ENCODE measurements at regions not wholly inside any gene's neighbourhood (a gene's known extent, or its start where the extent isn't known, plus 50 kb on each side); places are given as distances from the start of the nearest gene placed in this dataset.
"Not testable (repeated sequence)": the region's sequence is repeated elsewhere in the genome, so short reads cannot be mapped to it uniquely, and the experiment has no call there.

GRCh38 chr6:119749335-119749734, 399.8 kb upstream of the MAN1A1 start:
- Histone ChIP-seq H3K14ac (ENCODE audit: insufficient read depth, low read length) (no peak overlapping the region), H3K9me3 (ENCODE audit: control insufficient read depth, low read depth, low read length) (no peaks in the 10 kb centered on the region), H2AK5ac (ENCODE audit: insufficient read length, low read length) (no peak overlapping the region), H2BK5ac (ENCODE audit: insufficient read length, low read length) (no peak overlapping the region), H3K56ac (ENCODE audit: insufficient read length, low read depth, low read length) (no peak overlapping the region), H2BK15ac (ENCODE audit: low read depth, low read length) (no peak overlapping the region), H3K23ac (ENCODE audit: insufficient read length, low read depth, low read length) (no peak overlapping the region), H2BK20ac (ENCODE audit: low read depth, low read length, poor library complexity, severe bottlenecking) (no peak overlapping the region), H4K91ac (ENCODE audit: insufficient read length, low read depth, low read length) (no peak overlapping the region), H3K4me1 (ENCODE audit: insufficient read depth, low read length) (no peaks in the 10 kb centered on the region), H3T11ph (ENCODE audit: low read length) (no peak overlapping the region), H4K20me1 (ENCODE audit: control insufficient read depth, insufficient read depth, insufficient read length) (no peaks in the 10 kb centered on the region), H4K8ac (replicated peaks; ENCODE audit: insufficient read length, low read depth, low read length) (no peak overlapping the region), H3K4me2 (ENCODE audit: insufficient read depth, insufficient read length, low read length) (no peak overlapping the region), H3K23me2 (ENCODE audit: insufficient read length, low read depth, low read length, poor library complexity, severe bottlenecking) (no peaks in the 10 kb centered on the region), H2BK12ac (ENCODE audit: insufficient read length, low read depth, low read length) (no peak overlapping the region), H3K27ac (ENCODE audit: insufficient read length, low read depth, low read length) (no peak overlapping the region), H3K4ac (ENCODE audit: low read depth, low read length) (no peak overlapping the region), H3K27me3 (ENCODE audit: insufficient read depth, low read length) (no peaks in the 10 kb centered on the region), H2BK120ac (ENCODE audit: low read depth, low read length, poor library complexity, severe bottlenecking) (no peak overlapping the region), H3K9ac (ENCODE audit: extremely low read depth, insufficient read length, low read length) (no peak overlapping the region), H3K79me2 (ENCODE audit: insufficient read depth, low read length) (no peaks in the 10 kb centered on the region), H3K79me1 (ENCODE audit: insufficient read depth, low read depth, low read length, poor library complexity, severe bottlenecking) (no peaks in the 10 kb centered on the region), H4K5ac (ENCODE audit: insufficient read length, low read depth, low read length) (no peak overlapping the region), H2AFZ (ENCODE audit: low read length) (no peak overlapping the region), H3K18ac (ENCODE audit: insufficient read length, low read depth, low read length) (no peak overlapping the region)
- TF ChIP-seq CTCF (conservative IDR thresholded peaks at IDR 0.05) = no peak
- DNase-seq = no peak
- Mint-ChIP-seq H3K4me3 (no peak overlapping the region), H3K9me3 (peaks cover 8 to 12% of the 10 kb centered on the region in 2 experiments; a peak in 3 of 5 replicates), H3K27me3 (ENCODE audit: low read depth) (peaks cover 2% of the 10 kb centered on the region; the same call in 1 of the 2 replicates), H3K36me3 (ENCODE audit: insufficient read depth in 1 of 3, low read depth in 3 of 3) (peaks cover 0 to 10% (median 0%) of the 10 kb centered on the region in 3 experiments; a peak in 3 of 7 replicates), H3K4me1 (no peaks in the 10 kb centered on the region), H3K27ac (no peak overlapping the region)
- no CpG with 5 or more reads among the region's 4 CpGs for WGBS (ENCODE audit: extremely low coverage, insufficient read length, low lambda C conversion rate)

GRCh38 chr6:119748535-119748934, 399.0 kb upstream of the MAN1A1 start:
- not testable (repeated sequence) for H2BK5ac ChIP-seq (ENCODE audit: insufficient read length, low read length); H2AFZ ChIP-seq (ENCODE audit: low read length); H4K20me1 ChIP-seq (ENCODE audit: control insufficient read depth, insufficient read depth, insufficient read length); H2AK5ac ChIP-seq (ENCODE audit: insufficient read length, low read length); H3K4me1 Mint-ChIP-seq; H4K8ac ChIP-seq (replicated peaks; ENCODE audit: insufficient read length, low read depth, low read length); H3K4me1 ChIP-seq (ENCODE audit: insufficient read depth, low read length); H2BK20ac ChIP-seq (ENCODE audit: low read depth, low read length, poor library complexity, severe bottlenecking); H3K27ac ChIP-seq (ENCODE audit: insufficient read length, low read depth, low read length); H3K18ac ChIP-seq (ENCODE audit: insufficient read length, low read depth, low read length); DNase-seq; H3K79me1 ChIP-seq (ENCODE audit: insufficient read depth, low read depth, low read length, poor library complexity, severe bottlenecking); H3K4me3 Mint-ChIP-seq; H3K9me3 ChIP-seq (ENCODE audit: control insufficient read depth, low read depth, low read length); H3K23me2 ChIP-seq (ENCODE audit: insufficient read length, low read depth, low read length, poor library complexity, severe bottlenecking); H3K56ac ChIP-seq (ENCODE audit: insufficient read length, low read depth, low read length); H2BK15ac ChIP-seq (ENCODE audit: low read depth, low read length); H3K79me2 ChIP-seq (ENCODE audit: insufficient read depth, low read length); H3K14ac ChIP-seq (ENCODE audit: insufficient read depth, low read length); H3K4me2 ChIP-seq (ENCODE audit: insufficient read depth, insufficient read length, low read length); H3K27me3 Mint-ChIP-seq (ENCODE audit: low read depth); H3K9ac ChIP-seq (ENCODE audit: extremely low read depth, insufficient read length, low read length); H3T11ph ChIP-seq (ENCODE audit: low read length); H3K4ac ChIP-seq (ENCODE audit: low read depth, low read length); H4K91ac ChIP-seq (ENCODE audit: insufficient read length, low read depth, low read length); H3K27ac Mint-ChIP-seq; H3K23ac ChIP-seq (ENCODE audit: insufficient read length, low read depth, low read length); H3K27me3 ChIP-seq (ENCODE audit: insufficient read depth, low read length); H2BK12ac ChIP-seq (ENCODE audit: insufficient read length, low read depth, low read length); H4K5ac ChIP-seq (ENCODE audit: insufficient read length, low read depth, low read length); H2BK120ac ChIP-seq (ENCODE audit: low read depth, low read length, poor library complexity, severe bottlenecking)
- peaks cover 0 to 10% (median 0%) of the 10 kb centered on the region in 3 experiments; a peak in 3 of 7 replicates for H3K36me3 Mint-ChIP-seq (ENCODE audit: insufficient read depth in 1 of 3, low read depth in 3 of 3)
- H3K9me3 Mint-ChIP-seq = peaks cover 8 to 12% of the 10 kb centered on the region in 2 experiments; a peak in 3 of 5 replicates
- no CpG with 5 or more reads among the region's 3 CpGs for WGBS (ENCODE audit: extremely low coverage, insufficient read length, low lambda C conversion rate)

Data from H9 (cell line).